Stomach (tissue), 8 donors: ENCODE measurements at regions not wholly inside any gene's neighbourhood (a gene's known extent, or its start where the extent isn't known, plus 50 kb on each side); places are given as distances from the start of the nearest gene placed in this dataset.

Experiments used
- DNase-seq, 2 donors: peaks; one replicate each; pipeline versions ENCODE4 v3.0.0 to v3.0.0-alpha.2; 2013 to 2019
- H3K27ac ChIP-seq, 5 donors: fragments of 200-600 bp in 4 of 5; sonication (generic) in 4 of 5; one replicate each; pipeline ENCODE4 v1.5.1; 2013 to 2019; ENCODE audit warnings: mild to moderate bottlenecking in 1 of 5, moderate library complexity in 1 of 5
- H3K27me3 ChIP-seq, 3 donors: fragments of 200-600 bp; sonication (generic); one replicate each; pipeline ENCODE4 v1.5.1; 2017 to 2019; ENCODE audit warnings: mixed run types in 1 of 3
- H3K36me3 ChIP-seq, 4 donors: fragments of 200-600 bp; sonication (generic); 1 replicate in 3 of 4; 2 replicates in 1 of 4; pipeline ENCODE4 v1.5.1; 2016 to 2019
- H3K4me1 ChIP-seq, 4 donors: fragments of 200-600 bp; sonication (generic); one replicate each; pipeline ENCODE4 v1.5.1; 2016 to 2019
- H3K4me3 ChIP-seq, 4 donors: fragments of 200-600 bp; sonication (generic) in 3 of 4; one replicate each; pipeline ENCODE4 v1.5.1; 2016 to 2019; ENCODE audit warnings: mild to moderate bottlenecking in 1 of 4
- H3K9me3 ChIP-seq, 4 donors: fragments of 200-600 bp; sonication (generic); one replicate each; pipeline ENCODE4 v1.5.1; 2016 to 2019
- CTCF ChIP-seq, 7 experiments: fragments of 450-650 bp in 4 of 7; fragments of 200-600 bp in 3 of 7; sonication (generic) in 3 of 7; IDR thresholded peaks; one replicate each; pipeline ENCODE4 v1.5.1; 2016 to 2019; ENCODE audit warnings: antibody characterized with exemption in 7 of 7, control low read depth in 2 of 7, mild to moderate bottlenecking in 1 of 7
- EP300 ChIP-seq: sonication (generic); formaldehyde crosslinking; IDR thresholded peaks from one replicate; pipeline ENCODE4 v1.6.1; 2017; ENCODE audit warnings: antibody characterized with exemption
- POLR2A ChIP-seq, 4 donors: fragments of 450-650 bp; IDR thresholded peaks; one replicate each; pipeline ENCODE4 v1.6.1; 2016; ENCODE audit warnings: antibody characterized with exemption in 4 of 4, control low read depth in 2 of 4, mild to moderate bottlenecking in 1 of 4, moderate library complexity in 1 of 4
- POLR2AphosphoS5 ChIP-seq, 3 donors: sonication (generic); formaldehyde crosslinking; IDR thresholded peaks; one replicate each; pipeline ENCODE4 v1.6.1; 2016; ENCODE audit warnings: antibody characterized with exemption in 3 of 3
- WGBS, 5 donors: extraction: QIAGEN DNeasy Blood & Tissue Kit in 3 of 5; methylation state at CpG; one replicate each; pipeline versions ENCODE4 v1.1.5 to v1.1.7; 2013 to 2018; 5-methylcytosine and 5-hydroxymethylcytosine counted together
- intact Hi-C: fragments of 100-400 bp; cut with DNase I; formaldehyde crosslinking; loops from one replicate; pipeline ENCODE4 v1.15.1; 2023; ENCODE audit warnings: low total_unique reads
- donor health status: healthy with polysubstance abuse.
- donor health status: Bipolar disorder and iron deficiency.
- donor health status: healthy.

GRCh38 chr1:115233598-115233997 lies 104.5 kb downstream of the NGF start:
- DNase-seq: no peak
- intact Hi-C loops: no loop called here
- Histone ChIP-seq H3K4me1 (peaks cover 0 to 22% (median 2%) of the 10 kb centered on the region in 4 donors), H3K27ac (peak overlapping the region in 1 of 5 donors; percentile 51), H3K9me3 (no peaks in the 10 kb centered on the region), H3K4me3 (no peak overlapping the region), H3K27me3 (no peaks in the 10 kb centered on the region), H3K36me3 (no peaks in the 10 kb centered on the region)
- WGBS, 5 donors: 51 to 65% (median 55%) methylated on average over 4 to 5 of the region's 5 CpGs
- TF ChIP-seq EP300 (no peak), CTCF (IDR thresholded peaks at IDR 0.05) (no peak), POLR2AphosphoS5 (IDR thresholded peaks at IDR 0.05) (no peak), POLR2A (IDR thresholded peaks at IDR 0.05) (no peak)

DNA sequence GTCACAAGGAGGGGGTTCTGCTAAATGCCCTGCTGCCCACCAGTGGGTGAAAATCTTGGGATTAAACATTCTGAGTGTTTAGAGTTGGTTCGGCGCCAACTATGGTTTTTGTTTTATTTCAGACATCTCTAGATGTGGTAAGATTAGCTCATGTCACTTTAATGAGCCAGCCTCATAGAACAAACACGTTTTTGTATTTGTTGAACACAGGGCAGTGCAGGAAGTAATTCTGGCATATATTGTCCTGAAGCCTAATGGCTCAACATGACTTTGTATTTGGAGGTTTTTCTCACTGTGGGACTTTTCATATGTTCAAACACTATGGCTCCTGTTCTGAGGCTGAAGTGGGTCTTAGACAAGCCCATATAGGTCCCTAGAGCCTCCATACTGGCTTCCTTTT lies 107.8 kb downstream of the NGF start:
- WGBS, 5 donors: 29 to 43% (median 30%) methylated on average over 3 of the region's 3 CpGs
- H3K27ac ChIP-seq: peak overlapping the region in 2 of 5 donors; percentile 35 to 69
- no peaks in the 10 kb centered on the region for H3K9me3 ChIP-seq
- intact Hi-C loops: no loop called here
- TF ChIP-seq POLR2AphosphoS5 (IDR thresholded peaks at IDR 0.05) (peak in 1 of 3 donors; percentile 55), POLR2A (IDR thresholded peaks at IDR 0.05) (no peak)
- peaks cover 0 to 17% (median 2%) of the 10 kb centered on the region in 4 donors for H3K4me1 ChIP-seq
- DNase-seq: peak in 1 of 2 donors; percentile 43
- no peaks in the 10 kb centered on the region for H3K36me3 ChIP-seq
- peak overlapping the region in 3 of 4 donors; percentile 13 to 23 (median 15) for H3K4me3 ChIP-seq
- H3K27me3 ChIP-seq: no peaks in the 10 kb centered on the region

- Histone ChIP-seq H3K9me3 (no peaks in the 10 kb centered on the region), H3K27ac (peak overlapping the region in 2 of 5 donors; percentile 11 to 21), H3K27me3 (no peaks in the 10 kb centered on the region), H3K4me3 (peak overlapping the region in 3 of 4 donors; percentile 13 to 23 (median 15)), H3K4me1 (peaks cover 0 to 17% (median 2%) of the 10 kb centered on the region in 4 donors), H3K36me3 (no peaks in the 10 kb centered on the region)
- no peak for DNase-seq
- WGBS, 5 donors: 27 to 58% (median 46%) methylated on average over 1 of the region's 1 CpG
- intact Hi-C loops: no loop called here
- TF ChIP-seq CTCF (IDR thresholded peaks at IDR 0.05): no peak
- no peak for TF ChIP-seq EP300
- no peak for TF ChIP-seq POLR2A (IDR thresholded peaks at IDR 0.05)
- TF ChIP-seq POLR2AphosphoS5 (IDR thresholded peaks at IDR 0.05): no peak
Measured at GRCh38 chr1:115229016-115229415, 109.0 kb downstream of the NGF start.

DNA sequence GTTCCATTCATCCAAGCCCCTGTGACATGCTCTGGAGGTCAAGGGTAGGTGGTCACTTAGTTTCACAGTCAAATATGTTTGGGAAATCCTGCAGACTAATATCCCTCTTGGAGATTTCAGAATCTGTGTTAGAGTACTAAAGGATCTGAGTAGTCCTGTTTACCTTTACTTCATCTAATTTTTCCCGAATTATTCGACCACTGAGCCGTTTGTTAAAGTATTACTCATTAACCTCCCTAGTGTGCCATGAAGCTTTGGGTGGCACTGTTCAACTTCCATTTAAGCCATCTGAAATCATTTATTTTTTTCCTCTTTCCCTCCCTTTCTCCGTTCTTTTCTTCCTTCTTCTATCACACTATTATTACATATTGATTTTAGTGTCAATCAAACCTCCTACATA lies 109.9 kb downstream of the NGF start:
- no peaks in the 10 kb centered on the region for H3K27me3 ChIP-seq
- intact Hi-C loops: no loop called here
- 75 to 86% (median 77%) methylated on average over 4 of the region's 4 CpGs for WGBS, 5 donors
- peaks cover 0 to 17% (median 2%) of the 10 kb centered on the region in 4 donors for H3K4me1 ChIP-seq
- H3K4me3 ChIP-seq: no peak overlapping the region
- H3K9me3 ChIP-seq: no peaks in the 10 kb centered on the region
- TF ChIP-seq CTCF (IDR thresholded peaks at IDR 0.05): no peak
- TF ChIP-seq EP300: no peak
- no peak for TF ChIP-seq POLR2AphosphoS5 (IDR thresholded peaks at IDR 0.05)
- no peak for TF ChIP-seq POLR2A (IDR thresholded peaks at IDR 0.05)
- no peak for DNase-seq
- no peaks in the 10 kb centered on the region for H3K36me3 ChIP-seq
- no peak overlapping the region for H3K27ac ChIP-seq

DNA sequence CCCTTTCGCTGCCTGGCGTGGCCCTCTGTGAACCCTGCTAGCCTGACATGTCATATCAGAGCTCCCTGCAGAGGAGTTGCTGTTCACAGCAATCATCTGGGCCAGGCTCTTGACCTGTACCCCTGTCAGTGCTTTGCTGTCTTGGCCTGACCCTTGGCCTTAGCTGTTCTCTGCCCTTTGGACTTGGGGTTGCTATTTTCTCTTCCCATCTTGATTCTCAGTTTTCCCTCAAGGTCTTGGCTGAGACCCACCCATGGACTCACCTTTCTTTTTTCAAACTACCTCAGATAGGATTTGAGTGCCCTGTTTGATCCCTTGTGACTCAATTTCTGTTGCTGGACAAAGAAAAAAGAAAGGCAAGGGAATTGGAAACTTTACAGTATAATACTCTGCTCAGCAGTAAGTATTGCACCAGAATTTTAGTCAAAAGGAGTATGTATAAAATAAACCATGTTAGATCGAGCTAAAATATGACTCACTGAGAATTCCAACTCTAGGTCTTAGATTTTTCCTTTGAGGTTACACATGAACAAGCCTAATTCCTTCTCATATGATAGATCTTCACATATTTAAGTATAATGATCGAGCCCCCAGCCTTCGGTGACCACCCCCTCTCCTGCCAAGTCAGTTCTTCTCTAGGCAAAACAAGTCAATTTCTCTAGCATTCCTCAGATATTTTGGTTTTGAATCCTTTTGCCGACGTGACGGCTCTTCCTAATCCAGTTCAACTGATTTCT lies 110.5 kb downstream of the NGF start:
- intact Hi-C loops: no loop called here
- H3K4me1 ChIP-seq: peaks cover 0 to 17% (median 2%) of the 10 kb centered on the region in 4 donors
- DNase-seq: no peak
- no peak overlapping the region for H3K4me3 ChIP-seq
- 80 to 92% (median 85%) methylated on average over 8 of the region's 8 CpGs for WGBS, 5 donors
- H3K27me3 ChIP-seq: no peaks in the 10 kb centered on the region
- H3K36me3 ChIP-seq: no peaks in the 10 kb centered on the region
- TF ChIP-seq EP300: no peak
- TF ChIP-seq POLR2AphosphoS5 (IDR thresholded peaks at IDR 0.05): no peak
- no peak for TF ChIP-seq CTCF (IDR thresholded peaks at IDR 0.05)
- TF ChIP-seq POLR2A (IDR thresholded peaks at IDR 0.05): no peak
- no peaks in the 10 kb centered on the region for H3K9me3 ChIP-seq
- H3K27ac ChIP-seq: no peak overlapping the region
